Fibroblast of lung (primary cell): ENCODE measurements at regions not wholly inside any gene's neighbourhood (a gene's known extent, or its start where the extent isn't known, plus 50 kb on each side); places are given as distances from the start of the nearest gene placed in this dataset.

Experiments
- EZH2 ChIP-seq: IDR thresholded peaks from 2 replicates; pipeline ENCODE4 v1.5.1; 2012; ENCODE audit warnings: low read length, control low read depth, mild to moderate bottlenecking; ENCODE audit errors: missing control alignments
- TF ChIP-seq, protein P1 (sequence below), 2 donors: IDR thresholded peaks in 1 of 2; conservative IDR thresholded peaks in 1 of 2; 1 replicate in 1 of 2; 2 replicates in 1 of 2; pipeline ENCODE4 v1.5.1; 2011 to 2012; ENCODE audit warnings: low read length in 2 of 2, control low read depth in 1 of 2, inconsistent platforms in 1 of 2, low read depth in 1 of 2, mild to moderate bottlenecking in 1 of 2

- TF ChIP-seq, protein P1, sequence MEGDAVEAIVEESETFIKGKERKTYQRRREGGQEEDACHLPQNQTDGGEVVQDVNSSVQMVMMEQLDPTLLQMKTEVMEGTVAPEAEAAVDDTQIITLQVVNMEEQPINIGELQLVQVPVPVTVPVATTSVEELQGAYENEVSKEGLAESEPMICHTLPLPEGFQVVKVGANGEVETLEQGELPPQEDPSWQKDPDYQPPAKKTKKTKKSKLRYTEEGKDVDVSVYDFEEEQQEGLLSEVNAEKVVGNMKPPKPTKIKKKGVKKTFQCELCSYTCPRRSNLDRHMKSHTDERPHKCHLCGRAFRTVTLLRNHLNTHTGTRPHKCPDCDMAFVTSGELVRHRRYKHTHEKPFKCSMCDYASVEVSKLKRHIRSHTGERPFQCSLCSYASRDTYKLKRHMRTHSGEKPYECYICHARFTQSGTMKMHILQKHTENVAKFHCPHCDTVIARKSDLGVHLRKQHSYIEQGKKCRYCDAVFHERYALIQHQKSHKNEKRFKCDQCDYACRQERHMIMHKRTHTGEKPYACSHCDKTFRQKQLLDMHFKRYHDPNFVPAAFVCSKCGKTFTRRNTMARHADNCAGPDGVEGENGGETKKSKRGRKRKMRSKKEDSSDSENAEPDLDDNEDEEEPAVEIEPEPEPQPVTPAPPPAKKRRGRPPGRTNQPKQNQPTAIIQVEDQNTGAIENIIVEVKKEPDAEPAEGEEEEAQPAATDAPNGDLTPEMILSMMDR (conservative IDR thresholded peaks at IDR 0.05 in 1 of 2, IDR thresholded peaks at IDR 0.05 in 1 of 2; ENCODE audit: low read depth in 1 of 2, low read length in 2 of 2), result peak; percentile 11 to 49
- no peak for TF ChIP-seq EZH2
These were observed 62.1 kb upstream of the TRIM9 start for GRCh38 chr14:51157012-51157411.
